ENCODE measurements at regions not wholly inside any gene's neighbourhood (a gene's known extent, or its start where the extent isn't known, plus 50 kb on each side); places are given as distances from the start of the nearest gene placed in this dataset.

GRCh38 chr22:49429066-49429465 is 398.6 kb downstream of the BRD1 start:
- Mint-ChIP-seq H3K4me1 (ENCODE audit: low read depth) (no peaks in the 10 kb centered on the region), H3K27ac (no peak overlapping the region), H3K36me3 (ENCODE audit: low read depth) (no peaks in the 10 kb centered on the region), H3K9me3 (no peaks in the 10 kb centered on the region), H3K27me3 (ENCODE audit: low read depth) (peaks cover 6% of the 10 kb centered on the region), H3K4me3 (no peak overlapping the region)
- DNase-seq: no peak
- CTCF ChIA-PET: no interaction called here
- intact Hi-C loops (cut with micrococcal nuclease): no loop called here

- H3K27me3 Mint-ChIP-seq (ENCODE audit: low read depth): peaks cover 4% of the 10 kb centered on the region
- no peak overlapping the region for H3K27ac Mint-ChIP-seq
- CTCF ChIA-PET: no interaction called here
Observed at GRCh38 chr22:49427941-49428340, 399.7 kb downstream of the BRD1 start.

GRCh38 chr22:49427341-49427740 is 400.3 kb downstream of the BRD1 start:
- Mint-ChIP-seq H3K27me3 (ENCODE audit: low read depth) (peaks cover 4% of the 10 kb centered on the region), H3K9me3 (no peaks in the 10 kb centered on the region), H3K4me3 (no peak overlapping the region), H3K4me1 (ENCODE audit: low read depth) (no peaks in the 10 kb centered on the region), H3K36me3 (ENCODE audit: low read depth) (no peaks in the 10 kb centered on the region), H3K27ac (no peak overlapping the region)
- DNase-seq: no peak
- CTCF ChIA-PET: no interaction called here
- intact Hi-C loops (cut with micrococcal nuclease): no loop called here

More at GRCh38 chr22:49427941-49428340, 399.7 kb downstream of the BRD1 start:
- no peak for DNase-seq
- Mint-ChIP-seq H3K4me3 (no peak overlapping the region), H3K4me1 (ENCODE audit: low read depth) (no peaks in the 10 kb centered on the region), H3K36me3 (ENCODE audit: low read depth) (no peaks in the 10 kb centered on the region), H3K9me3 (no peaks in the 10 kb centered on the region)
- intact Hi-C loops (cut with micrococcal nuclease): no loop called here

- Mint-ChIP-seq H3K27ac (no peak overlapping the region), H3K27me3 (ENCODE audit: low read depth) (peaks cover 4% of the 10 kb centered on the region), H3K4me1 (ENCODE audit: low read depth) (no peaks in the 10 kb centered on the region), H3K36me3 (ENCODE audit: low read depth) (no peaks in the 10 kb centered on the region), H3K4me3 (no peak overlapping the region), H3K9me3 (no peaks in the 10 kb centered on the region)
- CTCF ChIA-PET: no interaction called here
- intact Hi-C loops (cut with micrococcal nuclease): no loop called here
- no peak for DNase-seq
Observed at GRCh38 chr22:49426618-49427266, 400.9 kb downstream of the BRD1 start.

GRCh38 chr22:49426098-49426497 is 401.6 kb downstream of the BRD1 start:
- no peaks in the 10 kb centered on the region for H3K36me3 Mint-ChIP-seq (ENCODE audit: low read depth)
- CTCF ChIA-PET: no interaction called here
- H3K4me1 Mint-ChIP-seq (ENCODE audit: low read depth): no peaks in the 10 kb centered on the region
- no peak for DNase-seq
- no peaks in the 10 kb centered on the region for H3K9me3 Mint-ChIP-seq
- intact Hi-C loops (cut with micrococcal nuclease): no loop called here
- no peak overlapping the region for H3K27ac Mint-ChIP-seq
- no peak overlapping the region for H3K4me3 Mint-ChIP-seq
- peaks cover 2% of the 10 kb centered on the region for H3K27me3 Mint-ChIP-seq (ENCODE audit: low read depth)

GRCh38 chr22:49425356-49425755 is 402.3 kb downstream of the BRD1 start:
- peaks cover 2% of the 10 kb centered on the region for H3K27me3 Mint-ChIP-seq (ENCODE audit: low read depth)
- intact Hi-C loops (cut with micrococcal nuclease): no loop called here
- CTCF ChIA-PET: no interaction called here
- no peaks in the 10 kb centered on the region for H3K9me3 Mint-ChIP-seq
- H3K4me3 Mint-ChIP-seq: no peak overlapping the region
- H3K4me1 Mint-ChIP-seq (ENCODE audit: low read depth): no peaks in the 10 kb centered on the region
- H3K27ac Mint-ChIP-seq: no peak overlapping the region
- DNase-seq: no peak
- H3K36me3 Mint-ChIP-seq (ENCODE audit: low read depth): no peaks in the 10 kb centered on the region

GRCh38 chr22:49424893-49425270 is 402.8 kb downstream of the BRD1 start:
- Mint-ChIP-seq H3K27me3 (ENCODE audit: low read depth) (peaks cover 2% of the 10 kb centered on the region), H3K27ac (no peak overlapping the region), H3K4me3 (no peak overlapping the region), H3K36me3 (ENCODE audit: low read depth) (no peaks in the 10 kb centered on the region), H3K9me3 (no peaks in the 10 kb centered on the region), H3K4me1 (ENCODE audit: low read depth) (no peaks in the 10 kb centered on the region)
- intact Hi-C loops (cut with micrococcal nuclease): no loop called here
- CTCF ChIA-PET: no interaction called here
- DNase-seq: no peak

- H3K4me3 Mint-ChIP-seq: no peak overlapping the region
- intact Hi-C loops (cut with micrococcal nuclease): no loop called here
- H3K27me3 Mint-ChIP-seq (ENCODE audit: low read depth): peaks cover 4% of the 10 kb centered on the region
- H3K9me3 Mint-ChIP-seq: no peaks in the 10 kb centered on the region
- no peaks in the 10 kb centered on the region for H3K36me3 Mint-ChIP-seq (ENCODE audit: low read depth)
- H3K4me1 Mint-ChIP-seq (ENCODE audit: low read depth): no peaks in the 10 kb centered on the region
- no peak for DNase-seq
- CTCF ChIA-PET: no interaction called here
- H3K27ac Mint-ChIP-seq: no peak overlapping the region
Observed at GRCh38 chr22:49423125-49423650, 404.5 kb downstream of the BRD1 start.

GRCh38 chr22:49422701-49423100 is 405.0 kb downstream of the BRD1 start:
- intact Hi-C loops (cut with micrococcal nuclease): no loop called here
- no peaks in the 10 kb centered on the region for H3K9me3 Mint-ChIP-seq
- no peak overlapping the region for H3K27ac Mint-ChIP-seq
- no peaks in the 10 kb centered on the region for H3K4me1 Mint-ChIP-seq (ENCODE audit: low read depth)
- CTCF ChIA-PET: no interaction called here
- no peak overlapping the region for H3K4me3 Mint-ChIP-seq
- no peak for DNase-seq
- peaks cover 5% of the 10 kb centered on the region for H3K27me3 Mint-ChIP-seq (ENCODE audit: low read depth)
- H3K36me3 Mint-ChIP-seq (ENCODE audit: low read depth): no peaks in the 10 kb centered on the region

- no peak overlapping the region for H3K27ac Mint-ChIP-seq
- no peak overlapping the region for H3K4me3 Mint-ChIP-seq
- DNase-seq: no peak
- H3K4me1 Mint-ChIP-seq (ENCODE audit: low read depth): no peaks in the 10 kb centered on the region
- no peaks in the 10 kb centered on the region for H3K36me3 Mint-ChIP-seq (ENCODE audit: low read depth)
- no peaks in the 10 kb centered on the region for H3K9me3 Mint-ChIP-seq
- intact Hi-C loops (cut with micrococcal nuclease): no loop called here
- CTCF ChIA-PET: no interaction called here
- H3K27me3 Mint-ChIP-seq (ENCODE audit: low read depth): peaks cover 5% of the 10 kb centered on the region
Observed at GRCh38 chr22:49420651-49421050, 407.0 kb downstream of the BRD1 start.

GRCh38 chr22:49419661-49420060 is 408.0 kb downstream of the BRD1 start:
- CTCF ChIA-PET: no interaction called here

GRCh38 chr22:49418943-49419342 is 408.7 kb downstream of the BRD1 start:
- H3K4me3 Mint-ChIP-seq: no peak overlapping the region
- H3K9me3 Mint-ChIP-seq: no peaks in the 10 kb centered on the region
- DNase-seq: no peak
- no peaks in the 10 kb centered on the region for H3K4me1 Mint-ChIP-seq (ENCODE audit: low read depth)
- H3K27me3 Mint-ChIP-seq (ENCODE audit: low read depth): peaks cover 5% of the 10 kb centered on the region
- H3K27ac Mint-ChIP-seq: no peak overlapping the region
- H3K36me3 Mint-ChIP-seq (ENCODE audit: low read depth): no peaks in the 10 kb centered on the region
- CTCF ChIA-PET: no interaction called here
- intact Hi-C loops (cut with micrococcal nuclease): no loop called here

More at GRCh38 chr22:49419661-49420060, 408.0 kb downstream of the BRD1 start:
- Mint-ChIP-seq H3K36me3 (ENCODE audit: low read depth) (no peaks in the 10 kb centered on the region), H3K27me3 (ENCODE audit: low read depth) (peaks cover 5% of the 10 kb centered on the region), H3K4me1 (ENCODE audit: low read depth) (no peaks in the 10 kb centered on the region), H3K27ac (no peak overlapping the region), H3K9me3 (no peaks in the 10 kb centered on the region), H3K4me3 (no peak overlapping the region)
- no peak for DNase-seq
- intact Hi-C loops (cut with micrococcal nuclease): no loop called here

GRCh38 chr22:49418341-49418894 is 409.3 kb downstream of the BRD1 start:
- Mint-ChIP-seq H3K4me3 (no peak overlapping the region), H3K27ac (no peak overlapping the region), H3K27me3 (ENCODE audit: low read depth) (peaks cover 5% of the 10 kb centered on the region), H3K4me1 (ENCODE audit: low read depth) (no peaks in the 10 kb centered on the region), H3K36me3 (ENCODE audit: low read depth) (no peaks in the 10 kb centered on the region), H3K9me3 (no peaks in the 10 kb centered on the region)
- intact Hi-C loops (cut with micrococcal nuclease): no loop called here
- no peak for DNase-seq
- CTCF ChIA-PET: no interaction called here

Data from activated naive CD4-positive, alpha-beta T cell treated with anti-CD3 and anti-CD28 coated beads for 36 hours (primary cell).